Amygdala (tissue), 56 donors: ENCODE measurements at regions not wholly inside any gene's neighbourhood (a gene's known extent, or its start where the extent isn't known, plus 50 kb on each side); places are given as distances from the start of the nearest gene placed in this dataset.

ENCODE experiments used
- DNase-seq, 56 donors: peaks; one replicate each; lab custom pipeline; 2025; lab: John Stamatoyannopoulos, UW

GRCh38 chr20:21653628-21654027, 51.8 kb upstream of the PAX1 start:
- no peak for DNase-seq

GRCh38 chr20:21643417-21643816, 62.0 kb upstream of the PAX1 start:
- DNase-seq = no peak

- no peak for DNase-seq
Measured at GRCh38 chr20:21640556-21640955, 64.9 kb upstream of the PAX1 start.

- no peak for DNase-seq
Measured at GRCh38 chr20:21633829-21634228, 71.6 kb upstream of the PAX1 start.

GRCh38 chr20:21632735-21633053, 72.8 kb upstream of the PAX1 start:
- no peak for DNase-seq

GRCh38 chr20:21632031-21632734, 73.3 kb upstream of the PAX1 start:
- DNase-seq = no peak

GRCh38 chr20:21628800-21629199, 76.7 kb upstream of the PAX1 start:
- no peak for DNase-seq

- no peak for DNase-seq
Measured at GRCh38 chr20:21623781-21624094, 81.7 kb upstream of the PAX1 start.

- DNase-seq = no peak
Measured at GRCh38 chr20:21623074-21623780, 82.2 kb upstream of the PAX1 start.

GRCh38 chr20:21622097-21622857, 83.2 kb upstream of the PAX1 start:
- DNase-seq = no peak

GRCh38 chr20:21618759-21619416, 86.6 kb upstream of the PAX1 start:
- DNase-seq = no peak

- DNase-seq = peak in 55 of 56 donors; percentile 11 to 93 (median 70)
Measured at GRCh38 chr20:21615617-21616080, 89.8 kb upstream of the PAX1 start.

- peak in 2 of 56 donors; percentile 13 to 14 for DNase-seq
Measured at GRCh38 chr20:21614980-21615379, 90.5 kb upstream of the PAX1 start.

GRCh38 chr20:21613512-21613911, 92.0 kb upstream of the PAX1 start:
- peak in 2 of 56 donors; percentile 1 to 45 for DNase-seq

GRCh38 chr20:21609981-21610380, 95.5 kb upstream of the PAX1 start:
- DNase-seq = no peak

- peak in 39 of 56 donors; percentile 9 to 76 (median 45) for DNase-seq
Measured at GRCh38 chr20:21609221-21609620, 95.4 kb upstream of the NKX2-2 start.

- no peak for DNase-seq
Measured at GRCh38 chr20:21608777-21609176, 94.9 kb upstream of the NKX2-2 start.

- DNase-seq = peak; percentile 31 to 94 (median 81)
Measured at GRCh38 chr20:21607971-21608725, 94.3 kb upstream of the NKX2-2 start.

- DNase-seq = no peak
Measured at GRCh38 chr20:21601799-21602198, 87.9 kb upstream of the NKX2-2 start.

- DNase-seq = no peak
Measured at GRCh38 chr20:21586682-21587081, 72.8 kb upstream of the NKX2-2 start.
